Urinary bladder (tissue), 4 donors: ENCODE measurements at regions not wholly inside any gene's neighbourhood (a gene's known extent, or its start where the extent isn't known, plus 50 kb on each side); places are given as distances from the start of the nearest gene placed in this dataset. TPM values are rescaled to one million over a fixed set of nuclear protein-coding genes. Genes with fewer than 3 reads are reported as not detected.

Experiments used
- DNase-seq: peaks from one replicate; pipeline ENCODE4 v3.0.0-alpha.2; 2015; ENCODE audit errors: extremely low spot score
- H3K27ac ChIP-seq: one replicate; pipeline ENCODE4 v1.5.1; 2013; ENCODE audit warnings: low read depth, mild to moderate bottlenecking, moderate library complexity
- H3K36me3 ChIP-seq: one replicate; pipeline ENCODE4 v1.6.1; 2013; ENCODE audit warnings: mild to moderate bottlenecking, moderate library complexity; ENCODE audit not compliant: insufficient read depth
- H3K4me1 ChIP-seq: one replicate; pipeline ENCODE4 v1.6.1; 2013; ENCODE audit warnings: mild to moderate bottlenecking, moderate library complexity; ENCODE audit not compliant: insufficient read depth
- H3K4me3 ChIP-seq: one replicate; pipeline ENCODE4 v1.5.1; 2013; ENCODE audit warnings: low read depth, low read length
- WGBS: extraction: QIAGEN DNeasy Blood & Tissue Kit; methylation state at CpG from one replicate; pipeline ENCODE4 v1.1.7; 2013; 5-methylcytosine and 5-hydroxymethylcytosine counted together
- small RNA-seq: library from RNA; depleted of rRNA; stranded (forward); fragments of <200 nt; gene quantifications from one replicate; pipeline ENCODE3, GENCODE V24; 2014
- donor health status: healthy with polysubstance abuse.
- donor health status: healthy.

GRCh38 chr6:65798280-65799014 is 91.4 kb upstream of the EYS start:
- 93% methylated on average over 3 of the region's 3 CpGs for WGBS
- DNase-seq, result no peak
- H3K36me3 ChIP-seq, result no peaks in the 10 kb centered on the region
- no peak overlapping the region for H3K4me3 ChIP-seq
- no peak overlapping the region for H3K27ac ChIP-seq
- H3K4me1 ChIP-seq, result no peaks in the 10 kb centered on the region

DNA sequence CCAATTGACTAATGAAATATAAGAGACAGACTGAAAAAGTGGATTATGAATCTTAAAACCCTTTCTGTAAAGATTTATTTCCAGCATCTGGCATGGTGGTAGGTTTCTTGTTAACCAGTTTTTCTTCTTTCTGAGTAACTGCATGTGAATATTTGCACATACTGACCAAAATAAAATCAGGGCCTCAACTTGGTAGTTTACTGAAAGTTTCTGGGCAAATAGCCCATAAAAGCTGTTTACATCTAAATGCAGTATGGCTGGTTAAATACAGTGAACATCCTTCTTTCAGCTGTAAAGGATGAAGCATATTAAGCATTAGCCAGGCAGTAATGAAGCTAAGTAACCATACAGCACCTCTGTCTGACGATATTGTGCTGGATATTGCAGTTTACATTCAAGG is 83.6 kb upstream of the EYS start:
- 61% methylated on average over 1 of the region's 1 CpG for WGBS
- no peak overlapping the region for H3K4me3 ChIP-seq

GRCh38 chr6:65787787-65788186 is 80.8 kb upstream of the EYS start:
- H3K4me3 ChIP-seq, result no peak overlapping the region
- no peaks in the 10 kb centered on the region for H3K36me3 ChIP-seq
- 98% methylated on average over 34 of the region's 34 CpGs for WGBS
- no peak for DNase-seq
- H3K4me1 ChIP-seq, result no peaks in the 10 kb centered on the region
- H3K27ac ChIP-seq, result no peak overlapping the region

More for the DNA sequence above, 83.6 kb upstream of the EYS start:
- no peaks in the 10 kb centered on the region for H3K36me3 ChIP-seq
- DNase-seq, result no peak
- H3K4me1 ChIP-seq, result no peaks in the 10 kb centered on the region
- no peak overlapping the region for H3K27ac ChIP-seq

GRCh38 chr6:65786815-65787214 is 79.8 kb upstream of the EYS start:
- WGBS, result 95% methylated on average over 8 of the region's 8 CpGs
- no peak overlapping the region for H3K4me3 ChIP-seq
- no peaks in the 10 kb centered on the region for H3K4me1 ChIP-seq
- DNase-seq, result no peak
- no peaks in the 10 kb centered on the region for H3K36me3 ChIP-seq
- no peak overlapping the region for H3K27ac ChIP-seq

DNA sequence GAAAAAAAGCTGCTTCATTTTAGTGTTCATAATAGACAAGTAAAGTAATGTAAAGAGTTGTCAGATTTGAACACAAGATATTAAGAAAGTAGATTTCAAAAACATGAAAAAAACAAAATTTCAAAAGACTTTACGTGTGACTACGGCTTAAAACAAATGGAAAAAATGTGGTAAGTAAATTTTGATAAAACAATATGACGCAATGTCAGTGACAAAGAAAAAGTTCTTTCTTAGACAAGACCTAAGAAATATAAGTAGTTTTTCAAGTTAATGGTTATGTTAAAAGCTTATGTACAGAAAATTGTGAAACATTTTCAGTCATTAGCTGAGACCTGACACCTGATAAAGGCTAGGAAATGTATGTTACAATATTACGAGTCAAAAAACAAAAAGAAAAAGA is 73.7 kb upstream of the EYS start:
- no peak for DNase-seq
- 94% methylated on average over 4 of the region's 4 CpGs for WGBS
- Histone ChIP-seq H3K4me3 (no peak overlapping the region), H3K27ac (no peak overlapping the region), H3K4me1 (no peaks in the 10 kb centered on the region), H3K36me3 (no peaks in the 10 kb centered on the region)

- H3K4me3 ChIP-seq, result no peak overlapping the region
- H3K4me1 ChIP-seq, result no peaks in the 10 kb centered on the region
- H3K27ac ChIP-seq, result no peak overlapping the region
- no peak for DNase-seq
- H3K36me3 ChIP-seq, result no peaks in the 10 kb centered on the region
- 46% methylated on average over 4 of the region's 4 CpGs for WGBS
These were observed 69.3 kb upstream of the EYS start for GRCh38 chr6:65776332-65776731.

- no peak for DNase-seq
- H3K27ac ChIP-seq, result no peak overlapping the region
These were observed 64.9 kb upstream of the EYS start for GRCh38 chr6:65771946-65772345.

DNA sequence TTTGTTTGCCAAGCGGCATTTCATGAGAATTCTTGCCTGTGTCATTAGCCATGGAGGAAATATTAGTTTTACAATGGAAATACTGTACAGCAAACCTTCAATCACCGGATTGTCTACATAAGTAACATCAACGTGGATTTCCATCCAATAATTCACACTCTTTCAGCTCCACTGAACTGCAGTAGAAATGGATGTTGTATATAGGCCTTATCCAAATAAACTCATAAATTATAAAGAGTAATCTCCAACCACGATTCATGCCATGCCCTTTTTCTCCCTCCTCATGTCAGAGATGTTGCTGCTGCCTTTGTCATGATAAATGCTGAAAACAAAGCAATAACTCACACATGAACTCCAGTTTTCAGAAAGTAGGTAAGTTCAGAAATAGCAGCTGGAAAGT is 54.9 kb upstream of the EYS start:
- no peaks in the 10 kb centered on the region for H3K36me3 ChIP-seq
- no peak for DNase-seq
- WGBS, result 65% methylated on average over 4 of the region's 4 CpGs
- no peaks in the 10 kb centered on the region for H3K4me1 ChIP-seq
- H3K27ac ChIP-seq, result no peak overlapping the region
- no peak overlapping the region for H3K4me3 ChIP-seq

More at GRCh38 chr6:65771946-65772345, 64.9 kb upstream of the EYS start:
- WGBS, result 96% methylated on average over 3 of the region's 3 CpGs
- H3K4me1 ChIP-seq, result no peaks in the 10 kb centered on the region
- H3K36me3 ChIP-seq, result no peaks in the 10 kb centered on the region
- no peak overlapping the region for H3K4me3 ChIP-seq

GRCh38 chr6:65760285-65760684 is 53.3 kb upstream of the EYS start:
- WGBS, result 94% methylated on average over 1 of the region's 1 CpG
- no peak for DNase-seq
- H3K4me1 ChIP-seq, result no peaks in the 10 kb centered on the region

More at GRCh38 chr6:65760285-65760684, 53.3 kb upstream of the EYS start:
- no peak overlapping the region for H3K4me3 ChIP-seq
- H3K36me3 ChIP-seq, result no peaks in the 10 kb centered on the region
- H3K27ac ChIP-seq, result no peak overlapping the region

Small RNA genes lying in the stretch of these regions (small RNA-seq; reads per million reads assigned to genes)
- gene RF00019, result not detected
- gene RF00571, result not detected
- 0.12 reads per million for gene RNA5SP208
- not detected for gene RNU6-280P
- gene RNU7-66P, result not detected
